C4-2B (cell line): ENCODE measurements at regions not wholly inside any gene's neighbourhood (a gene's known extent, or its start where the extent isn't known, plus 50 kb on each side); places are given as distances from the start of the nearest gene placed in this dataset.

Source experiments
- H3K27ac ChIP-seq: fragments of 450-650 bp; 2 replicates; pipeline ENCODE4 v1.5.1; 2017
- ZFX ChIP-seq: fragments of 450-650 bp; IDR thresholded peaks from 2 replicates; pipeline ENCODE4 v1.6.1; 2017
- TF ChIP-seq, protein P1 (sequence below): fragments of 450-650 bp; conservative IDR thresholded peaks from 2 replicates; pipeline ENCODE4 v1.5.1; 2017; ENCODE audit warnings: mild to moderate bottlenecking

DNA sequence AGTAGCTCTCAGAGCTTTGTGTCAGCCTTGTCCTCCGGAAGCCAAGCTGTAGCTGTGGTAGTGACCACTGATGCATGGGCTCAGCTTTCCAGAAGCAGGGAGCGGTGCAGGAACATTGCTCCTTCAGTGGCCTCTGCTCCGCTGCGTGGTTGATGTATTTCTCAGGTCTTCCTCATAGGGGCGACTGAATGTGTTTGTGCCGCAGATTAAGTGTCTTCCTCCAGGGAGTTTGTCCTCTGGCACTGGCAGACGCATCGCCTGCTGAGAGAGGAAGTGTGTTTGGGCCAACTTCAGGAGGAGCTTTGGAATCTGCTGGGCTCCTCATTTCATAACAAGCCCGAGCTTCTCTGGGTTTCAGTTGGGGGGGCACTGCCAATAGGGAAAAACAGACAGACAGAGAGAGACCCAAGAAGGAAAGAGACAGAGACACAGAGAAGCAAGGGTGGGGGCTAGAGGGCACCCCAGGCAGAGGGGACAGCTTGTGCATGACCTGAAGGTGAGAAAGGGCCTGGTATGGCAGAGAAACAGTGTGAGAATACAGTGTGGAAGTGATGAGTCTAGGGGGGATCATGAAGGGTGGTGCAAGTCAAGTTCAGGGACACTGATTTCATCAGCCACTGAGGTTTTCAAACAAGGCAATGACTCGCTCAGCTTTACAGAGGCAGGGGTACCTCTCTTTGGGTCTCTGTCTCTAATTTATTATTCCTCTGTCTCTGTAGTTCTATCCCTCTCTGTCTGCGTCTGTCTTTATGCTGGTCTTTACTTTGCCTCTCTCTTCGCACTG lies 69.4 kb upstream of the PRIMA1 start:
- no peak for TF ChIP-seq ZFX
- TF ChIP-seq, protein P1, sequence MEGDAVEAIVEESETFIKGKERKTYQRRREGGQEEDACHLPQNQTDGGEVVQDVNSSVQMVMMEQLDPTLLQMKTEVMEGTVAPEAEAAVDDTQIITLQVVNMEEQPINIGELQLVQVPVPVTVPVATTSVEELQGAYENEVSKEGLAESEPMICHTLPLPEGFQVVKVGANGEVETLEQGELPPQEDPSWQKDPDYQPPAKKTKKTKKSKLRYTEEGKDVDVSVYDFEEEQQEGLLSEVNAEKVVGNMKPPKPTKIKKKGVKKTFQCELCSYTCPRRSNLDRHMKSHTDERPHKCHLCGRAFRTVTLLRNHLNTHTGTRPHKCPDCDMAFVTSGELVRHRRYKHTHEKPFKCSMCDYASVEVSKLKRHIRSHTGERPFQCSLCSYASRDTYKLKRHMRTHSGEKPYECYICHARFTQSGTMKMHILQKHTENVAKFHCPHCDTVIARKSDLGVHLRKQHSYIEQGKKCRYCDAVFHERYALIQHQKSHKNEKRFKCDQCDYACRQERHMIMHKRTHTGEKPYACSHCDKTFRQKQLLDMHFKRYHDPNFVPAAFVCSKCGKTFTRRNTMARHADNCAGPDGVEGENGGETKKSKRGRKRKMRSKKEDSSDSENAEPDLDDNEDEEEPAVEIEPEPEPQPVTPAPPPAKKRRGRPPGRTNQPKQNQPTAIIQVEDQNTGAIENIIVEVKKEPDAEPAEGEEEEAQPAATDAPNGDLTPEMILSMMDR, result no peak
- H3K27ac ChIP-seq, result no peak overlapping the region; the same call in 1 of the 2 replicates

DNA sequence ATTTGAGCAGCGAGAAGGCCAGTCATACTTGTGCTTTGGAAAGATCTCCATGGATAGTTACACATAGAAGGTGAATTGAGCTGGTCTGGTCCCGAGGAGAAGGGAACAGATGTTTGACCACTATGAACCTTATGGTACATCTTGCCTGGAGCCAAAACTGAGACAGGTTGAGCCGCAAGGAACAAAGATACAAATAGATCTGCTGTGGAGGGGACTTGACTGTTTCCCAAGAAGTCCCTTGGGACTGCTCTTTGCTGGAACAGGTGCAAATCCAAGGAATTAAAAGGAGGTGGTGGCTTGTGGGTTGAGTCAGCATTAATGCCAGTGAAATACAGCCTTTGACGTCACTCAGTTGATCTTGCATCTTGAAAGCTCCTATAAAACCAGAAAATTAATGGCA lies 68.8 kb upstream of the PRIMA1 start:
- no peak overlapping the region for H3K27ac ChIP-seq
- no peak for TF ChIP-seq ZFX
- TF ChIP-seq, protein P1, result no peak

DNA sequence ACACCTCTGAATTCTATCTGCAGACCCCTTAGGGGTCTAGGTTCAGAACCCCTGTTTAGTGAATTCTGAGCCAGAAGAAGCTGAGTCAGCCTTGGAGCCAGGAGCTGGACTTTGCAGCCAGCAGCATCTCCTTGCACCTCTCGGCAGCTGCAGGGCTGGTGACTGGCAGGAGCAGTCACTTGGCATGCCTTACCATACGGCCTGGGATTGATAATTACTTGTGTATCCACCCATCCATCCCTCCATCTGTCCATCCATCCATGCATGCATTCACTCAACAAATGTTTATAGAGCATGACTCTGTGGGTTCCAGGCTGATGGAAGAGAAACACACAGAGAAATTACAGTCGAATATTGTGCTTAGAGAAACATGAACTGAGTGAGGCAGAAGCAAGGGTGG lies 67.5 kb upstream of the PRIMA1 start:
- no peak overlapping the region for H3K27ac ChIP-seq
- no peak for TF ChIP-seq ZFX
- TF ChIP-seq, protein P1, result no peak

DNA sequence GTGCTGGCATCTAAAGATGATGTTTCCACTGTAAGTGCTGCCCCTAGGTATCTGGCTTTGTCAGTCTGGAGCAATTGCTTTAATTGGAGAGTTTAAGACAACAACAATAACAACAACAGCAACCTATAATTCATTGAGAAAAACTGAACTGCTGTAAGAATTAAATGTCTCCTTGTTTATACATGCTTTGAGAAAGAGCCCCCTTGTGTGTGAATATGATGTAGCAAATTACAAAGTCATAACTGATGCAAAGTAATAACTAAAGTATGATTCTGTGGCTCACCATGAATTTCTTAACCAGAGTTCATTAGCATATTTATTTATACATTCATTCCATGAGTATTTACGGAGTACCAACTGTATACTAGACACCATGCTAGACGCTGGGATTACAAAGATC lies 59.2 kb upstream of the PRIMA1 start:
- TF ChIP-seq ZFX, result no peak
- TF ChIP-seq, protein P1, result no peak
- no peak overlapping the region for H3K27ac ChIP-seq

DNA sequence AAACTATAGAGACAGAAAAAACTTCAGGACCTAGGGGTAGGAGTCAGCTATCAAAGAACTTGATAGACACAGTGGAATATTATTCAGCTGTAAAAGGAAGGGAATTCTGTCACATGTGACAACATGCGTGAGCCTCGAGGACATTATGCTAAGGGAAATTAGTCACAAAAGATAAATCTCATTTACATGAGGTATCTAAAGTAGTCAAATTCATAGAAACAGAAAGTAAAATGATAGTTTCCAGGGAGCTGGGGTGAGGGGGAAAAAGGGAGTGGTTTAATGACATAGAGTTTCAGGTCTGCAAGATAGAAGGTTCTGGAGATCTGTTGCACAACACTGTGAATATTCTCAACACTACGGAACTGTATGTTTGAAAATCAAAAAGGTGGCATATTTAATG lies 50.0 kb upstream of the PRIMA1 start:
- TF ChIP-seq, protein P1, result no peak
- TF ChIP-seq ZFX, result no peak
- no peak overlapping the region for H3K27ac ChIP-seq
